H9 (cell line): ENCODE measurements at regions not wholly inside any gene's neighbourhood (a gene's known extent, or its start where the extent isn't known, plus 50 kb on each side); places are given as distances from the start of the nearest gene placed in this dataset.

Experiments
- DNase-seq: peaks from one replicate; pipeline ENCODE4 v3.0.0-alpha.2; 2017
- H2AFZ ChIP-seq: one replicate; pipeline ENCODE4 v1.6.1; 2013; ENCODE audit warnings: mild to moderate bottlenecking, low read length, control low read depth, moderate library complexity
- H2AK5ac ChIP-seq: 2 replicates; pipeline ENCODE4 v1.6.1; 2013; ENCODE audit warnings: low read length, control low read depth, mixed read lengths; ENCODE audit not compliant: insufficient read length
- H2BK120ac ChIP-seq: one replicate; pipeline ENCODE4 v1.6.1; 2013; ENCODE audit warnings: low read depth, mild to moderate bottlenecking, low read length, control low read depth, inconsistent platforms; ENCODE audit not compliant: poor library complexity, severe bottlenecking
- H2BK12ac ChIP-seq: 2 replicates; pipeline ENCODE4 v1.6.1; 2013; ENCODE audit warnings: low read length, control low read depth, mixed read lengths, low read depth; ENCODE audit not compliant: insufficient read length
- H2BK15ac ChIP-seq: 2 replicates; pipeline ENCODE4 v1.6.1; 2013; ENCODE audit warnings: low read depth, low read length, control low read depth
- H2BK20ac ChIP-seq: one replicate; pipeline ENCODE4 v1.6.1; 2013; ENCODE audit warnings: low read depth, mild to moderate bottlenecking, low read length, control low read depth, inconsistent platforms; ENCODE audit not compliant: poor library complexity, severe bottlenecking
- H2BK5ac ChIP-seq: 2 replicates; pipeline ENCODE4 v1.6.1; 2013; ENCODE audit warnings: low read length, control low read depth, mixed read lengths; ENCODE audit not compliant: insufficient read length
- H3K14ac ChIP-seq: 2 replicates; pipeline ENCODE4 v1.6.1; 2013; ENCODE audit warnings: low read length, control low read depth; ENCODE audit not compliant: insufficient read depth
- H3K18ac ChIP-seq: 2 replicates; pipeline ENCODE4 v1.6.1; 2013; ENCODE audit warnings: low read depth, mild to moderate bottlenecking, mixed read lengths, low read length, control low read depth; ENCODE audit not compliant: insufficient read length
- H3K23ac ChIP-seq: 2 replicates; pipeline ENCODE4 v1.6.1; 2013; ENCODE audit warnings: low read length, control low read depth, mixed read lengths, low read depth; ENCODE audit not compliant: insufficient read length
- H3K23me2 ChIP-seq: 2 replicates; pipeline ENCODE4 v1.6.1; 2013; ENCODE audit warnings: low read depth, mild to moderate bottlenecking, mixed read lengths, low read length, control low read depth; ENCODE audit not compliant: insufficient read length, poor library complexity, severe bottlenecking
- H3K27ac ChIP-seq: 2 replicates; pipeline ENCODE4 v1.5.1; 2013; ENCODE audit warnings: low read length, control low read depth, mixed read lengths, low read depth; ENCODE audit not compliant: insufficient read length
- H3K27me3 ChIP-seq: 2 replicates; pipeline ENCODE4 v1.6.1; 2013; ENCODE audit warnings: low read length, control low read depth, inconsistent platforms; ENCODE audit not compliant: insufficient read depth
- H3K4ac ChIP-seq: 2 replicates; pipeline ENCODE4 v1.6.1; 2013; ENCODE audit warnings: low read depth, mild to moderate bottlenecking, control low read depth, inconsistent platforms, low read length, moderate library complexity
- H3K4me1 ChIP-seq: 2 replicates; pipeline ENCODE4 v1.6.1; 2013; ENCODE audit warnings: low read length, control low read depth, inconsistent platforms; ENCODE audit not compliant: insufficient read depth
- H3K4me2 ChIP-seq: 2 replicates; pipeline ENCODE4 v1.6.1; 2013; ENCODE audit warnings: low read length, control low read depth, mixed read lengths; ENCODE audit not compliant: insufficient read length, insufficient read depth
- H3K56ac ChIP-seq: 2 replicates; pipeline ENCODE4 v1.6.1; 2013; ENCODE audit warnings: low read depth, mild to moderate bottlenecking, mixed read lengths, low read length, control low read depth; ENCODE audit not compliant: insufficient read length
- H3K79me1 ChIP-seq: 2 replicates; pipeline ENCODE4 v1.6.1; 2013; ENCODE audit warnings: low read depth, mild to moderate bottlenecking, moderate library complexity, low read length, control low read depth, inconsistent platforms; ENCODE audit not compliant: insufficient read depth, poor library complexity, severe bottlenecking
- H3K79me2 ChIP-seq: 2 replicates; pipeline ENCODE4 v1.6.1; 2013; ENCODE audit warnings: low read length, control low read depth, inconsistent platforms; ENCODE audit not compliant: insufficient read depth
- H3K9ac ChIP-seq: 2 replicates; pipeline ENCODE4 v1.6.1; 2013; ENCODE audit warnings: low read length, control low read depth, mixed read lengths; ENCODE audit not compliant: insufficient read length; ENCODE audit errors: extremely low read depth
- H3K9me3 ChIP-seq: one replicate; pipeline ENCODE4 v1.6.1; 2013; ENCODE audit warnings: low read depth, low read length, inconsistent platforms; ENCODE audit not compliant: control insufficient read depth
- H3T11ph ChIP-seq: one replicate; pipeline ENCODE4 v1.6.1; 2013; ENCODE audit warnings: mild to moderate bottlenecking, low read length, control low read depth, inconsistent platforms
- H4K20me1 ChIP-seq: one replicate; pipeline ENCODE4 v1.6.1; 2013; ENCODE audit not compliant: control insufficient read depth, insufficient read length, insufficient read depth
- H4K5ac ChIP-seq: 2 replicates; pipeline ENCODE4 v1.6.1; 2013; ENCODE audit warnings: low read depth, mild to moderate bottlenecking, mixed read lengths, low read length, control low read depth; ENCODE audit not compliant: insufficient read length
- H4K8ac ChIP-seq: replicated peaks from 2 replicates; pipeline ENCODE4 v1.6.1; 2013; ENCODE audit warnings: low read length, control low read depth, mixed read lengths, low read depth; ENCODE audit not compliant: insufficient read length
- H4K91ac ChIP-seq: 2 replicates; pipeline ENCODE4 v1.6.1; 2013; ENCODE audit warnings: low read depth, mild to moderate bottlenecking, moderate library complexity, mixed read lengths, low read length, control low read depth; ENCODE audit not compliant: insufficient read length
- H3K27ac Mint-ChIP-seq, 3 experiments: 2 replicates in 2 of 3; 3 replicates in 1 of 3; pipeline ENCODE4 v1.8.0; 2020 to 2021; ENCODE audit warnings: mixed read lengths in 3 of 3, mild to moderate bottlenecking in 1 of 3, moderate library complexity in 1 of 3
- H3K27me3 Mint-ChIP-seq: 2 replicates; pipeline ENCODE4 v1.8.0; 2021; ENCODE audit warnings: low read depth, mild to moderate bottlenecking, moderate library complexity, mixed read lengths
- H3K36me3 Mint-ChIP-seq, 3 experiments: 2 replicates in 2 of 3; 3 replicates in 1 of 3; pipeline ENCODE4 v1.8.0; 2020 to 2021; ENCODE audit warnings: low read depth in 3 of 3, mixed read lengths in 3 of 3; ENCODE audit not compliant: insufficient read depth in 1 of 3
- H3K4me1 Mint-ChIP-seq, 2 experiments: 2 replicates each; pipeline ENCODE4 v1.8.0; 2020; ENCODE audit warnings: mixed read lengths in 2 of 2
- H3K4me3 Mint-ChIP-seq, 2 experiments: 2 replicates in 1 of 2; 3 replicates in 1 of 2; pipeline ENCODE4 v1.8.0; 2020 to 2021; ENCODE audit warnings: mild to moderate bottlenecking in 2 of 2, mixed read lengths in 2 of 2, moderate library complexity in 1 of 2
- H3K9me3 Mint-ChIP-seq, 2 experiments: 2 replicates in 1 of 2; 3 replicates in 1 of 2; pipeline ENCODE4 v1.8.0; 2020; ENCODE audit warnings: mild to moderate bottlenecking in 2 of 2, mixed read lengths in 2 of 2, moderate library complexity in 1 of 2
- WGBS: extraction: QIAGEN DNeasy Blood & Tissue Kit; methylation state at CpG from one replicate; pipeline ENCODE4 v1.1.7; 2013; ENCODE audit warnings: missing lambda C conversion rate, low lambda C conversion rate, mixed read lengths; ENCODE audit not compliant: insufficient read length; ENCODE audit errors: extremely low coverage; 5-methylcytosine and 5-hydroxymethylcytosine counted together
- TF ChIP-seq, protein P1 (sequence below): fragments of 200-600 bp; sonication (generic); conservative IDR thresholded peaks from 3 replicates; pipeline ENCODE4 v1.8.0; 2021; ENCODE audit warnings: antibody characterized with exemption, mild to moderate bottlenecking

DNA sequence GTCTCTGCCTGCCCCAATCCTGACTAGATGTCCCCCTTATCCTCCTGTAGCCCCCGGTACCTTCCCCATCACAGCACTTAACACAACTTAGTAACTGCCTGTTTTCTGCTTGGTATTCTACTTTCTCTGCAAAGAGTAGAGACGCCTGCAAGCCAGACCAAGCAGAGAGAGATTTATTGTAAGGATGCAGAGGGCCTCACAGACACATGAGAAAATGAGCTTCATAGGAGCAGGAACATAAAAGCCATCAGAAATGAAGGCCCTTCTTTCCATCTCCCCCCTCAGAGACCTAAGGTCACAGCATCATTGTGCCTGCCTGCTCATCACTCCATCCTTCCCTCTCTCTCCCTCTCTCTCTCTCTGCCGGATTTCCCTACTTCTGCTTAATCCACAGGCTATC lies 305.7 kb upstream of the NOCT start:
- Histone ChIP-seq H3K4me1 (no peaks in the 10 kb centered on the region), H3K23ac (no peak overlapping the region), H3K4me2 (no peak overlapping the region), H3K4ac (no peak overlapping the region), H4K5ac (no peak overlapping the region), H4K91ac (no peak overlapping the region), H3K79me2 (no peaks in the 10 kb centered on the region), H4K20me1 (no peaks in the 10 kb centered on the region), H4K8ac (no peak overlapping the region), H2BK5ac (no peak overlapping the region), H3K18ac (no peak overlapping the region), H2BK20ac (no peak overlapping the region), H3T11ph (no peak overlapping the region), H2BK15ac (no peak overlapping the region), H3K27me3 (no peaks in the 10 kb centered on the region), H3K27ac (no peak overlapping the region), H2AFZ (no peak overlapping the region), H3K9me3 (no peaks in the 10 kb centered on the region), H3K79me1 (no peaks in the 10 kb centered on the region), H3K56ac (no peak overlapping the region), H2BK12ac (no peak overlapping the region), H3K14ac (no peak overlapping the region), H2BK120ac (no peak overlapping the region), H3K23me2 (no peaks in the 10 kb centered on the region), H3K9ac (no peak overlapping the region), H2AK5ac (no peak overlapping the region)
- Mint-ChIP-seq H3K36me3 (no peaks in the 10 kb centered on the region), H3K4me1 (peaks cover 0 to 6% of the 10 kb centered on the region in 2 experiments; a peak in 2 of 4 replicates), H3K27me3 (no peaks in the 10 kb centered on the region), H3K9me3 (no peaks in the 10 kb centered on the region), H3K4me3 (no peak overlapping the region), H3K27ac (no peak overlapping the region)
- DNase-seq = no peak
- TF ChIP-seq, protein P1, sequence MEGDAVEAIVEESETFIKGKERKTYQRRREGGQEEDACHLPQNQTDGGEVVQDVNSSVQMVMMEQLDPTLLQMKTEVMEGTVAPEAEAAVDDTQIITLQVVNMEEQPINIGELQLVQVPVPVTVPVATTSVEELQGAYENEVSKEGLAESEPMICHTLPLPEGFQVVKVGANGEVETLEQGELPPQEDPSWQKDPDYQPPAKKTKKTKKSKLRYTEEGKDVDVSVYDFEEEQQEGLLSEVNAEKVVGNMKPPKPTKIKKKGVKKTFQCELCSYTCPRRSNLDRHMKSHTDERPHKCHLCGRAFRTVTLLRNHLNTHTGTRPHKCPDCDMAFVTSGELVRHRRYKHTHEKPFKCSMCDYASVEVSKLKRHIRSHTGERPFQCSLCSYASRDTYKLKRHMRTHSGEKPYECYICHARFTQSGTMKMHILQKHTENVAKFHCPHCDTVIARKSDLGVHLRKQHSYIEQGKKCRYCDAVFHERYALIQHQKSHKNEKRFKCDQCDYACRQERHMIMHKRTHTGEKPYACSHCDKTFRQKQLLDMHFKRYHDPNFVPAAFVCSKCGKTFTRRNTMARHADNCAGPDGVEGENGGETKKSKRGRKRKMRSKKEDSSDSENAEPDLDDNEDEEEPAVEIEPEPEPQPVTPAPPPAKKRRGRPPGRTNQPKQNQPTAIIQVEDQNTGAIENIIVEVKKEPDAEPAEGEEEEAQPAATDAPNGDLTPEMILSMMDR = no peak
- no CpG with 5 or more reads among the region's 3 CpGs for WGBS
